Panc1 (cell line): ENCODE measurements at regions not wholly inside any gene's neighbourhood (a gene's known extent, or its start where the extent isn't known, plus 50 kb on each side); places are given as distances from the start of the nearest gene placed in this dataset.
A peak's percentile ranks its signal among the peaks of the same experiment; 100 is the strongest.

Experiments used
- ATAC-seq: fragments of 200-7000 bp; cut with Tn5 transposase; 2 replicates; pipeline ENCODE4 v1.9.1; 2020; ENCODE audit warnings: mild to moderate bottlenecking, moderate library complexity
- BruUV-seq: library from RNA; stranded (reverse); fragments of 400-500 nt; replicated peaks from 2 replicates; lab custom pipeline; 2021; lab: Mats Ljungman, UMichigan
- CTCF ChIA-PET: fragments of 300-600 bp; sonication (Branson Sonifier 250); formaldehyde crosslinking; loops from one replicate; lab custom pipeline; 2022; ENCODE audit warnings: antibody characterized with exemption; lab: Charles Lee
- POLR2A ChIA-PET: fragments of 300-600 bp; sonication (Branson Sonifier 250); formaldehyde crosslinking; loops from one replicate; lab custom pipeline; 2022; ENCODE audit warnings: antibody characterized with exemption; lab: Charles Lee
- DNase-seq: peaks from one replicate; pipeline ENCODE4 v3.0.0-alpha.2; 2010; ENCODE audit warnings: low read depth, low spot score
- H3K27ac ChIP-seq: 2 replicates; pipeline ENCODE4 v1.5.1; 2011; ENCODE audit warnings: mild to moderate bottlenecking, low read length, inconsistent platforms
- H3K27me3 ChIP-seq: fragments of 200-500 bp; sonication (Bioruptor generic); 2 replicates; pipeline ENCODE4 v1.6.0; 2014; ENCODE audit warnings: low read length, inconsistent platforms; ENCODE audit not compliant: control insufficient read depth, insufficient read depth
- H3K36me3 ChIP-seq: fragments of 200-500 bp; sonication (Bioruptor generic); 2 replicates; pipeline ENCODE4 v1.5.1; 2014; ENCODE audit warnings: inconsistent platforms, mild to moderate bottlenecking, low read length, moderate library complexity; ENCODE audit not compliant: control insufficient read depth, insufficient read depth
- H3K4me1 ChIP-seq: 2 replicates; pipeline ENCODE4 v1.5.1; 2011; ENCODE audit warnings: inconsistent platforms, mild to moderate bottlenecking, low read length, moderate library complexity; ENCODE audit not compliant: control insufficient read depth, insufficient read depth
- H3K4me3 ChIP-seq, 2 experiments: 2 replicates each; pipeline ENCODE4 v1.5.1; 2011 to 2012; ENCODE audit warnings: low read depth in 2 of 2, low read length in 2 of 2, mild to moderate bottlenecking in 2 of 2, inconsistent platforms in 1 of 2, moderate library complexity in 1 of 2
- H3K9me3 ChIP-seq: fragments of 200-500 bp; sonication (Bioruptor generic); 2 replicates; pipeline ENCODE4 v1.5.1; 2014; ENCODE audit warnings: low read depth, mild to moderate bottlenecking, inconsistent platforms, low read length, moderate library complexity; ENCODE audit not compliant: control insufficient read depth, insufficient read depth
- CTCF ChIP-seq: fragments of 450-650 bp; IDR thresholded peaks from 2 replicates; pipeline ENCODE4 v1.5.1; 2017; ENCODE audit warnings: mild to moderate bottlenecking
- POLR2AphosphoS5 ChIP-seq: IDR thresholded peaks from 2 replicates; pipeline ENCODE4 v1.6.1; 2012; ENCODE audit warnings: mild to moderate bottlenecking, low read depth, low read length, moderate library complexity
- REST ChIP-seq, 2 experiments: IDR thresholded peaks; 2 replicates each; pipeline ENCODE4 v1.6.1; 2011 to 2012; ENCODE audit warnings: low read depth in 2 of 2, control low read depth in 1 of 2, low read length in 1 of 2, mild to moderate bottlenecking in 1 of 2, moderate library complexity in 1 of 2; ENCODE audit not compliant: insufficient read depth in 1 of 2
- SIN3A ChIP-seq: IDR thresholded peaks from 2 replicates; pipeline ENCODE4 v1.6.1; 2012; ENCODE audit warnings: low read depth, mild to moderate bottlenecking, low read length, moderate library complexity, borderline replicate concordance; ENCODE audit not compliant: insufficient read depth
- TCF7L2 ChIP-seq: IDR thresholded peaks from 2 replicates; pipeline ENCODE4 v1.6.1; 2011; ENCODE audit warnings: mild to moderate bottlenecking, low read depth, low read length, inconsistent platforms
- in situ Hi-C: cut with HindIII; loops from 2 replicates; pipeline ENCODE4 v1.10.0; 2016; ENCODE audit warnings: low sequenced_read_pairs, low pct_unique_long_range_greater_than_20kb
- intact Hi-C: fragments of 100-400 bp; cut with micrococcal nuclease; formaldehyde crosslinking; loops from one replicate; pipeline ENCODE4 v1.10.0; 2022; ENCODE audit not compliant: unreplicated experiment

GRCh38 chr5:13480834-13481233, 463.7 kb downstream of the DNAH5 start:
- TF ChIP-seq REST (IDR thresholded peaks at IDR 0.05; ENCODE audit: insufficient read depth in 1 of 2, low read depth in 2 of 2, low read length in 1 of 2) (no peak), TCF7L2 (no peak), CTCF (no peak), SIN3A (no peak), POLR2AphosphoS5 (no peak)
- intact Hi-C loops (no loop called here), in situ Hi-C loops (no loop called here)
- no peaks in the 10 kb centered on the region for H3K36me3 ChIP-seq
- no peaks in the 10 kb centered on the region for H3K4me1 ChIP-seq
- no peak overlapping the region for H3K4me3 ChIP-seq
- ATAC-seq (no peak), DNase-seq (no peak)
- H3K27ac ChIP-seq = no peak overlapping the region
- ChIA-PET CTCF (no interaction called here), POLR2A (no interaction called here)
- H3K9me3 ChIP-seq = no peaks in the 10 kb centered on the region
- peaks cover 6% of the 10 kb centered on the region for H3K27me3 ChIP-seq
- BruUV-seq = no TSS peak

GRCh38 chr5:13478831-13479465, 465.5 kb downstream of the DNAH5 start:
- no peaks in the 10 kb centered on the region for H3K36me3 ChIP-seq
- ATAC-seq (peak; percentile 94), DNase-seq (peak; percentile 20)
- no peaks in the 10 kb centered on the region for H3K4me1 ChIP-seq
- H3K27ac ChIP-seq = no peak overlapping the region
- POLR2A ChIA-PET = interaction anchor here (0.7 kb wide), 1 partner anchor 512 kb away, joined by 5 read pairs; no protein-coding TSS in a partner anchor
- H3K4me3 ChIP-seq = no peak overlapping the region
- intact Hi-C loops = no loop called here
- TF ChIP-seq CTCF (peak; percentile 84), TCF7L2 (no peak), POLR2AphosphoS5 (no peak)
- H3K9me3 ChIP-seq = no peaks in the 10 kb centered on the region
- peaks cover 6% of the 10 kb centered on the region for H3K27me3 ChIP-seq
- in situ Hi-C loops = no loop called here
- no TSS peak for BruUV-seq
- CTCF ChIA-PET = interaction anchor here (0.6 to 1.4 kb wide), 5 partner anchors 301 to 1772 kb away, joined by 5 to 9 read pairs (median 6); no protein-coding TSS in a partner anchor
